SW480 (cell line): ENCODE measurements at regions not wholly inside any gene's neighbourhood (a gene's known extent, or its start where the extent isn't known, plus 50 kb on each side); places are given as distances from the start of the nearest gene placed in this dataset.
A peak's percentile ranks its signal among the peaks of the same experiment; 100 is the strongest.

Experiments
- DNase-seq: peaks from one replicate; pipeline ENCODE4 v3.0.0-alpha.2; 2016; ENCODE audit warnings: low spot score

- DNase-seq: no peak
Measured at GRCh38 chr12:93103154-93103553, 174.1 kb upstream of the EEA1 start.

GRCh38 chr12:93104535-93104934 lies 175.4 kb upstream of the EEA1 start:
- no peak for DNase-seq

GRCh38 chr12:93106910-93107309 lies 177.8 kb upstream of the EEA1 start:
- DNase-seq: no peak

- DNase-seq: no peak
Measured at GRCh38 chr12:93107514-93108312, 178.6 kb upstream of the EEA1 start.

DNA sequence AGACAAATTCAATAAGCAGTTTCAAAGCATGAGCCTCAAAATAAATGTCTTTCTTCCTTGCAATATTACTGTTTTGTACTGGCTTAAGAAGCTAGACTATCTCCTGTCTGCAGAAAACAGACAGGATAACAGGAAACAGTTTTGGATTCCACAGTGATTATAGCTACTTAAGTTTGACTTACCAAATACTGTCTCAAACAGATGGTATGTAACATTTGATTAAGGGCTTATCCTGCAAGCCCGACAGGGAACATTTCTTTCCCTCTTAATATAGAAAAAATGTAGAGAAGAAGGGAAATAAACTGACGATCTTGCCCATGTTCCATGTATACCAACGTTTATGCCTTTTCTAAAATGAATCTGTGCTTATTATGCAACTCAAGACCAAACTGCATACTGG lies 179.9 kb upstream of the EEA1 start:
- DNase-seq: no peak

DNA sequence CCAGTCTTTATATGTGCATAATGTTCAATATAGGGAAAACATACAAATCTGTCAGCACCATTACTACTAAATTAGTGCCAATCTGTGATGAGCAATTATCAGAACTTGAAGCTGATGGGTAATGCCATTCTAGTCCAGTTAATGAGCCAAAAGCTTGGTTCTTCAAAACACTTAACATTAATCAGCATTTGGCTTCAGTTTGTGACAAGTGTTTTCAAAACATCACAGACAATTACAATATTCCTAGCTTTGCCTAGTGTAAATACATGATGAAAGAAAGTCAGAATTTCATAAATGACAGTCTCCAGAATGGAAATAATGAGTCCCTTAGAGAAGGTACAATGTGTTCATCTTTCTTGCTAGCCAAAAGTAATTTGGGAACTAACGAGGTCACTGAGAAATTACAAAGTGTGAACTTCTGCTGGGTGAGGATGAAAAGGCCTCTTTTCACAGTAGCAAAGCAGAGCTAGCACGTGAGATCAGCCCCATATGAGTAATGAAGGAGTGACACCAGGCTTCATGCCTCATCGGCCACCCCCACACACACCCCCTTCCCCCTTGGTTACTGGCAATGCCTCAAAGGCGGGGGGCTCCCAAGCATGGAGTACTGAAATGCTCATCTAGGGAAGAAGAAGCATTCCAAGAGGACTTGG lies 180.6 kb upstream of the EEA1 start:
- no peak for DNase-seq

GRCh38 chr12:93111773-93112172 lies 182.7 kb upstream of the EEA1 start:
- DNase-seq: no peak

GRCh38 chr12:93113317-93114006 lies 184.4 kb upstream of the EEA1 start:
- no peak for DNase-seq

GRCh38 chr12:93115198-93115601 lies 186.1 kb upstream of the EEA1 start:
- DNase-seq: no peak

- no peak for DNase-seq
Measured at GRCh38 chr12:93115646-93116045, 186.6 kb upstream of the EEA1 start.

DNA sequence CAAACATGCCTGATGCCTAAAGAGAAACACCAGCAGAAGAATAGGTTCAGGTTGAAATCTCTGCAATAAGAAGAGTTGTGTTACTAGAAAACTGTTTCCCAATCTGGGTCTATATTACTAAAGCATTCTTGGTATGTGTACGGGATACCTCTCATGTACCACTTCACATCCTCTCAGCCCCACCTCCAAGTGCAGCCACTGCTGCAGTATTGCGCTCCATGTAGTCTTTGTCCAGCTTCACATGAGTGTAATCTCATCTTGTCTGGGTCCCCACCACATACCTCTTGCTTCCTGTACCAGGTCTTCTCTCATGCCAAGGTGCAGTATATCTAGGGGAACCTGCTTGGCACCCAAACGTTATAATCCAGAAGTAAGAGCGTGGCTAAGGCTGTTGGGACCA lies 187.5 kb upstream of the EEA1 start:
- DNase-seq: no peak

GRCh38 chr12:93121729-93122488 lies 192.8 kb upstream of the EEA1 start:
- DNase-seq: no peak

- DNase-seq: no peak
Measured at GRCh38 chr12:93122569-93123091, 193.5 kb upstream of the EEA1 start.

- DNase-seq: no peak
Measured at GRCh38 chr12:93125126-93125525, 196.0 kb upstream of the EEA1 start.

DNA sequence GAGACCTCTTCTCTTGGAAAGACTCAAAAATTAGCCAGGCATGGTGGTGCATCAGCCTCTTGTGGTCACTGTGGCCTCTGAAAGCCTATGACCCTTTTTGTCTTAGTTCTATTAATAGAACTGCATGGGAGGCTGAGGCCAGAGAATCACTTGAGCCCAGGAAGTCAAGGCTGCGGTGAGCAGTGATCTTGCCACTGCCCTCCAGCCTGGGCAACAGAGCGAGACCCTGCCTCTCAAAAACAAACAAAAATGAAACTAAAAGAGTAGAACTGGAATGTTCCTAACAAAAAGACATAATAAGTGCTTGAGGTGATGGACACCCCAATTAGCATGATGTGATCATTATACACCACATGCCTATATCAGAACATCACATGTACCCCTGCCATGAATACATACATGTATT lies 197.0 kb upstream of the EEA1 start:
- DNase-seq: no peak

DNA sequence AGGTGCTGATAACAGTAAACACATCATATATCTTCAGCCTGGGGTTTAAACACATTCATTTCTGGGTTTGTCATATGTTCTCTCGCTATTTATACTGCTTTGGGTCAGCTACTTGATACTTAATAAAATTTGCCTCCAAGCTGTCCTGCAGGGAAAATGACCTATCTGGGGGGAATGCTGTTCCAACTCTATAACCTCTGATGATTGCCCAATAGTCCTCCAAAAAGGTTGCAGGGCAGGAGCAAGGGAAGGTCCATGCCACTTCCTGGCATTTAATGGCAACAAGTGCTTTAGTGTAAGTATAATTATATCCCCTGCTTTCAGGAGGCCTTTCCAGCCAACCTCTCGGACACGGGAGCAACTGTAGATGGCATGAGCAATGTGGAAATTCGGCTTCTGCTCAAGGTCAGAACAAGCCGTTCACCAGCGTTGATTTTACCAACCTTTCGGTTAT lies 198.0 kb upstream of the EEA1 start:
- DNase-seq: no peak

DNA sequence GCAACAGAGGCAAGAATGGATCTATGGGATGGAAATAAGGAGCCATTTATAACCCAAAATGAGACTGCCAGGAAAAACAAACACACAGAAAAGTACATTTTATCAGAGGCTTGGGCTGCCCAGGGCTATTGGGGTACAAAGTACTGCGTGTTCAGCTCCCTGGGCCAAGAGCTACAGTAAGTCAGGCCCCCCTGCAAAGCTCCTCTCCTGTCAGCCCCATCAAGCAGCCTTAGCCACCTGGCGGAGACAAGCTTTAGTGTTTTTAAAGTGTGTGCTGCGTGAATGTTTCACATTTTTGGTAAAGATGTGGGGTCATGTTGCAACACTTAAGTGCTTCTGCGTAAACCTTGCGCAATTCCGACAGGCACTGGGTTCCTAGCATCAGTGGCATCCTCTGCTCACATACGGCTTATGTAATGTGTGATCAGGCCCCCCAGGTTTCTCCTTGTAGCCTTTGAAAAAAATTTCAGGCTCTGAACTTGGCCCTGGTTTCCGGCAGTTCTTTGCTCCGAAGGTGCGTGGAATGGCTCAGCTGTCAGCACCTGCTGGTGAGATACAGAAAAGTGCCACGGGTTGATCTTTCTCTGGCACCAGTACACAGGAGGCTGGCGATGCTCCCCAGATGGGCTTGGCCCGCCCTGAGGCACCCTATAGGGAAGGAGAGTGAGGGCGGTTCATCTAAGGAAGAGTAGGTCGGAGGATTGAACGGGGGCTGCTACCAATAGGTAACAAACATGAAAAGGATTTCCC lies 198.7 kb upstream of the EEA1 start:
- DNase-seq: peak; percentile 13

GRCh38 chr12:93128332-93128707 lies 199.2 kb upstream of the EEA1 start:
- no peak for DNase-seq

- no peak for DNase-seq
Measured at GRCh38 chr12:93130366-93131054, 201.4 kb upstream of the EEA1 start.

GRCh38 chr12:93133361-93133760 lies 204.3 kb upstream of the EEA1 start:
- no peak for DNase-seq
